UCSD-AML1 (cell line): ENCODE measurements at regions not wholly inside any gene's neighbourhood (a gene's known extent, or its start where the extent isn't known, plus 50 kb on each side); places are given as distances from the start of the nearest gene placed in this dataset.
"Not testable (repeated sequence)": the region's sequence is repeated elsewhere in the genome, so short reads cannot be mapped to it uniquely, and the experiment has no call there.

Source experiments
- DNase-seq: peaks from one replicate; lab custom pipeline; 2025; ENCODE audit not compliant: unreplicated experiment; lab: John Stamatoyannopoulos, UW

GRCh38 chr6:22738194-22738593, 168.8 kb downstream of the HDGFL1 start:
- DNase-seq: no peak

- DNase-seq: no peak
Observed at GRCh38 chr6:22747571-22747970, 178.2 kb downstream of the HDGFL1 start.

GRCh38 chr6:22748681-22749080, 179.3 kb downstream of the HDGFL1 start:
- DNase-seq: no peak

GRCh38 chr6:22749696-22750095, 180.3 kb downstream of the HDGFL1 start:
- no peak for DNase-seq

- no peak for DNase-seq
Observed at GRCh38 chr6:22751223-22751622, 181.9 kb downstream of the HDGFL1 start.

- no peak for DNase-seq
Observed at GRCh38 chr6:22752522-22752921, 183.2 kb downstream of the HDGFL1 start.

GRCh38 chr6:22754061-22754460, 184.7 kb downstream of the HDGFL1 start:
- no peak for DNase-seq

- no peak for DNase-seq
Observed at GRCh38 chr6:22755605-22756004, 186.2 kb downstream of the HDGFL1 start.

GRCh38 chr6:22756365-22756764, 187.0 kb downstream of the HDGFL1 start:
- DNase-seq: no peak

- no peak for DNase-seq
Observed at GRCh38 chr6:22764496-22764895, 195.1 kb downstream of the HDGFL1 start.

- DNase-seq: no peak
Observed at GRCh38 chr6:22765015-22765414, 195.6 kb downstream of the HDGFL1 start.

GRCh38 chr6:22766979-22767378, 197.6 kb downstream of the HDGFL1 start:
- DNase-seq: no peak

- DNase-seq: no peak
Observed at GRCh38 chr6:22770054-22770453, 200.7 kb downstream of the HDGFL1 start.

GRCh38 chr6:22774129-22774528, 204.8 kb downstream of the HDGFL1 start:
- DNase-seq: no peak

GRCh38 chr6:22778438-22778837, 209.1 kb downstream of the HDGFL1 start:
- DNase-seq: not testable (repeated sequence)

- DNase-seq: no peak
Observed at GRCh38 chr6:22779062-22779461, 209.7 kb downstream of the HDGFL1 start.

GRCh38 chr6:22783931-22784330, 214.6 kb downstream of the HDGFL1 start:
- no peak for DNase-seq

GRCh38 chr6:22784601-22785410, 215.4 kb downstream of the HDGFL1 start:
- DNase-seq: no peak

GRCh38 chr6:22788038-22788437, 218.7 kb downstream of the HDGFL1 start:
- DNase-seq: no peak

GRCh38 chr6:22789315-22789714, 219.9 kb downstream of the HDGFL1 start:
- no peak for DNase-seq

- no peak for DNase-seq
Observed at GRCh38 chr6:22794844-22795243, 225.5 kb downstream of the HDGFL1 start.

GRCh38 chr6:22800451-22800850, 231.1 kb downstream of the HDGFL1 start:
- DNase-seq: no peak

GRCh38 chr6:22801831-22802230, 232.5 kb downstream of the HDGFL1 start:
- DNase-seq: no peak
